Fibroblast of skin of right biceps (primary cell): ENCODE measurements at regions not wholly inside any gene's neighbourhood (a gene's known extent, or its start where the extent isn't known, plus 50 kb on each side); places are given as distances from the start of the nearest gene placed in this dataset.
"Not testable (repeated sequence)": the region's sequence is repeated elsewhere in the genome, so short reads cannot be mapped to it uniquely, and the experiment has no call there.

Source experiments
- DNase-seq: peaks from one replicate; pipeline ENCODE4 v3.0.0-alpha.2; 2013

- no peak for DNase-seq
These were observed 159.8 kb downstream of the HS3ST3B1 start for GRCh38 chr17:14460516-14461226.

DNA sequence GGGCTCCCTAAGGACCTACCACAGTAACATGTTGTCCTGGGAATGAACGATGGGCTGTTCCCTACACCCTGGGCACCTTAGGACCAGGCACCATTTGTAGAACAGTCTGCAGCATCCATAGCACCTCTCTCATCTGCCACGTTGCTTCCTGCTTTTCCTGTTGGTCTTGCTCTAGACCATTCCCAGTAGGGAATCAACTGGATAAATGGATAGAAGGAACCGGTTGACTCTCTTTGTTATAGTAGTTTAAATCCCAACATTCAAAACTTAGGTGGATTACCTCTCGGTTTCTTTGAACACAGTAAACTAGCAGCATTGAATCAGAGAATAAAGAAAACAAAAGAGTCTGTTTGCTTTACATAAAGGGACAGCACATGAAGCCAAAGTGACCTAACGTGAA lies 159.1 kb downstream of the HS3ST3B1 start:
- DNase-seq = no peak

- no peak for DNase-seq
These were observed 157.8 kb downstream of the HS3ST3B1 start for GRCh38 chr17:14458724-14459123.

- DNase-seq = no peak
These were observed 153.9 kb downstream of the HS3ST3B1 start for GRCh38 chr17:14454746-14455145.

DNA sequence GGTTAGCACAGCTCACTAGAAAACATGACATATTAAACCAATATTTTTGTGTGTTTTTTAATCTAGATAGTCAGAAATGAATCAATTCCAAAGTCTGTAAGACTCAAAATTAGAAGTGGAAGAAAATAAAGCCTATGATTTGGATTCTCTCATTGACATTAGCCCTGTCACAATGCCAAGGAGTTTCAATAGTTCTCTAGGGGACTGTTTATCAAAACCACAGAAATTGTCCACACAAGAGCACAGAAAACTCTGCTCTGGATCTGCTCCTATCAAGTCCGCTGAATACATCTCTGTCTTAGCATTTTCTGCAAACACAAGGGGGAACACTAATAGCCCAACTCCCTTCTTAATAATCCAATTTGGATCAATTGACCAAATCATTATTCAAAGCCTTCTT lies 152.0 kb downstream of the HS3ST3B1 start:
- DNase-seq = no peak

DNA sequence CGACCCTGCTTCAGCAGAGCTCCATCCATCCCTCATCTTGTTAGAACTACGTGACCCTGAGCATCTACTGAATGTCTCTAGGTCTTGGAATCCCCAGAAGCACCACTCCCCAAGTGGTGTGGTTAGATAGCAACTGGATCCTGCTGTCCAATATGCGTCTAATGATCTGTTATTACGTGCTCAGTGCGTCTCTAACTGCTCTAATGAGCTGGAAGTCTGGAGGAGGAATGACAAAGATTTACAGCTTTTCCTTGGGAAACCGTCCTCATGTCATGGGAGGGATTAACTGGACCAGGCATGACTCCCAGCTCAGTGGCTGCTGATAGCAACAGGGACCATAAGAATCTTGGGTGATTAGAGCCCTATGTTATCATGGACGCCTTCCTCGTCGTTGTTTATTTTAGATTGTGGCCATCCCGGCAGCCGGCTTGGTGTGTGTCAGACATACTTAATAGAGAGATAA lies 150.9 kb downstream of the HS3ST3B1 start:
- DNase-seq = no peak

- DNase-seq = no peak
These were observed 147.9 kb downstream of the HS3ST3B1 start for GRCh38 chr17:14448818-14449217.

DNA sequence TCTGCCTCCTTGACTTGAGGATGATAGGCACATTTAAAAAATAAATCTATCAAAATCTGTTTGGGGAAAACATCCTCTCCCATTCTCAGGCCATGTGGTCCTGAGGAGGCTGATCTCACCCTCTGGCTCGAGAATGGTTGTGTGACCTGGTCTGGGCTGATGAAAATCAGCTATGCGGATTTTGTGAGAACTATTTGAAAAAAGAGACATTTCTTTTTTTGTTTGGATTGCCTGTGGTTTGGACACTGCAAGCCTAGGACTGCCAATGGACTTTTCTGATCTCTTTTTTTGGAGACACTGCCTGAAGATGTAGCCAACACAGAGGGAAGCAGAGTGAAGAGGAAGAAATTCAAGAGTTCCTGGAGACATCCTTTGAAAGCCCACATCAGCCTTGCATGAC lies 145.9 kb downstream of the HS3ST3B1 start:
- no peak for DNase-seq

- no peak for DNase-seq
These were observed 144.0 kb downstream of the HS3ST3B1 start for GRCh38 chr17:14444915-14445314.

- DNase-seq = peak; percentile 41
These were observed 142.1 kb downstream of the HS3ST3B1 start for GRCh38 chr17:14442798-14443528.

DNA sequence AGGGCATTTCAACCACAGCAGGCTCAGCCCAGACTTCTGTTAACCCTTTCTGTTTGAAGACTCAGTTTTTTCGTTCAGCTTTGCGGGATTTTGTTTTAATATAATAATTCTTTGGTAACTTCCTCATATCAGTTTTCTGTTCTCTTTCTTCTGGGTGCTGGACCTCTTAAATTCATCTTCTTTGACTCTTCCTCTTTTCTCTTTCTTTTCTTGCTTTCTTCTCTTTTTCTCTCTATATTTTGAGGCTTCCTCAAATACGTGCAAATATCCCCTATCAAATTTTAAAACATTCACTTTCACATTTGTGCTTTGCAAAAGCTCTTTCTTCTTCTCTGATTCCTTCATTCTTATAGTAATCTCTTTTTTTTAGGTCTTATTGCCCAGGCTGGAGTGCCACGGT lies 136.3 kb downstream of the HS3ST3B1 start:
- no peak for DNase-seq

- peak; percentile 60 for DNase-seq
These were observed 135.4 kb downstream of the HS3ST3B1 start for GRCh38 chr17:14436266-14436665.

- DNase-seq = peak; percentile 5
These were observed 133.6 kb downstream of the HS3ST3B1 start for GRCh38 chr17:14434506-14434905.

GRCh38 chr17:14432079-14432478 lies 131.2 kb downstream of the HS3ST3B1 start:
- no peak for DNase-seq

GRCh38 chr17:14429084-14429483 lies 128.2 kb downstream of the HS3ST3B1 start:
- no peak for DNase-seq

DNA sequence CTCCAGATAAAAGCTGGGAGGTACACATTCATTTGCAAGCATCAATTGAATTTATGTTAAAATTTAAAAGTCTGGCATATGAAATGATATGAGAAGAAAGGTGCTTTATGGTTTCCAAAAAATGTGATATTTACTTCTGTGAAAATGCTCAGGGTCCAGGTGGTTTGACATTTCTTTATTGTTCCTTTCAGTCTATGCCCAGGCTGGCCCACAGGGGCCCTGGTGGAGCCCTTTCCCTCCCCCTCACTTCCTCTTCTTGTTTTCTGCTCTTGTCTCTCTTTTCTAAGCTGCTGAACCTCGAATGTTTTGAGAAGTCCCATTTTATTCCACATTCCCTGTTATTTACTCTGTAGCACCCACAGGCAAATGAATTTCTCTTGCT lies 127.8 kb downstream of the HS3ST3B1 start:
- DNase-seq = no peak

- no peak for DNase-seq
These were observed 127.2 kb downstream of the HS3ST3B1 start for GRCh38 chr17:14427900-14428647.

DNA sequence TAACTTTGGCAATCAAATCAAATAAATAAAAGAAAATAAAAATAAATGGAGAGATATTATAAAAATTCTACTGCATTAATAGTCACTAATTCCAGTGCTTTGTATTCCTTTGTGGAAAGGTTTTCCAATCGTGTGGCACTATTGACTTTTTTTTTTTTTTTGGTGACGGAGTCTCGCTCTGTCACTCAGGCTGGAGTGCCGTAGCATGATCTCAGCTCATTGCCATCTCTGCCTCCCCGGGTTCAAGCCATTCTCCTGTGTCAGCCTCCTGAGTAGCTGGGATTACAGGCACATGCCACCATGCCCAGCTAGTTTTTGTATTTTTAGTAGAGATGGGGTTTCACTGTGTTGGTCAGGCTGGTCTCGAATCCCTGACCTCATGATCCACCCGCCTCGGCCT lies 122.3 kb downstream of the HS3ST3B1 start:
- not testable (repeated sequence) for DNase-seq

DNA sequence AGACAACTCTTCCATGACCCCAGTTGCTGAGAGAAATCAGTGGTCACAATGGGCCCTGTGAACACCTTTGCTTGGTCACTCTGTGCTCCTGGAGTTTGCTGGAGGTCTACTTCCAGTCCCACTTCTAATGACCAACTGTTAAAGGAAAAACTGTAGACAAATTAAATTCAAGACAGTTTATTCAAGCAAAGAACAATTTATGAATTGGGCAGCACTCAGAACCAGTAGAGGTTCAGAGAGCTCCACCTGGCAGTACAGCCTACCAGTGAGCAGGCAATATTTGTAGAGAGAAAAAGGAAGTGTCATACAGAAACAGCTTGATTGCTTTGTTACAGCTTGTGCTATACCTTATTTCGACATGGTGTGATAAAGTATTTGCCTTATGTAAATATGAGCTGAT lies 116.5 kb downstream of the HS3ST3B1 start:
- no peak for DNase-seq

GRCh38 chr17:14409292-14409691 lies 108.4 kb downstream of the HS3ST3B1 start:
- no peak for DNase-seq

DNA sequence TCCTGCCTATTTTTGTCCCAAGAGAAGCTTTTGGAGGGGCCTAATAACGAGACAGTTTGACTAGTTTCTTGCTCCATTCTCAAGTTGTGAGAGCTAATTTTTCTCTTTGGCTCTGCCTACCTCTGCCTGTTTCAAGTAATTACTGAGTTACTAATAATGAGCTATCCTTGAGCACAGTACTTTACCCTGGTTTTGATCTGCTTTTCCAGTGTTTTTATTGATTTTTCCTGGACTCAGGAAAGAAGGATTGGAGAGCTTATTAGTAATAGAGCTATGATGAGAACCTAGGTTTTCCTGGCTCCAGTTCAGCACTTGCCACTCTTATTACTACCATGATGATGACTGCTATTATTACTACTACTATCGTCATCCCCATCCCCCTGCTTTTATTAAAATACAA lies 106.7 kb downstream of the HS3ST3B1 start:
- no peak for DNase-seq

DNA sequence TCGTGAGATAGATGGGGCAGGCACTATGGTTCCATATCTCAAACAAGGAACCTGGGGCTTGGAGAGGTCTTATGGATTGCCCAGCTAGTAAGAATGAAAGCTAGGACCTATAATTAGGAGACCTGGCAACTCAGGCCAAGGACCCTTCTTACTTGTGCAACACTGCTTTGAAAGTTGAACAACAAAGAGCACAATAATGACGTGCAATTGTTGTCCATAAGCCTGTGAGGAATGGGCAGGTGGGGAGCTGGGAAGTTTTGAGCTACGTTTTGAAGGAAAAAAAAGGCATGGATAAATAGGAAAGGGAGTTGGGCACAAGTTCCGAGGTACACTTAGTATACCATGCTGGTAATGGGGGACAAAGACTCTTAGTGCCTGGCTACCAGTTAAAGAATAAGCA lies 104.3 kb downstream of the HS3ST3B1 start:
- no peak for DNase-seq
